MCF 10A (cell line): ENCODE measurements at regions not wholly inside any gene's neighbourhood (a gene's known extent, or its start where the extent isn't known, plus 50 kb on each side); places are given as distances from the start of the nearest gene placed in this dataset.

Experiments used
- BruUV-seq: library from RNA; stranded (reverse); fragments of 400-500 nt; replicated peaks from 2 replicates; lab custom pipeline; 2021; lab: Mats Ljungman, UMichigan
- CTCF ChIA-PET: fragments of 300-600 bp; sonication (Branson Sonifier 250); formaldehyde crosslinking; extraction: SDS; loops from one replicate; lab custom pipeline; 2021; ENCODE audit warnings: antibody characterized with exemption, inconsistent platforms; lab: Yijun Ruan, JAX
- POLR2A ChIA-PET: fragments of 300-600, 350-650 bp; sonication (Branson Sonifier 250); formaldehyde crosslinking; extraction: SDS; loops from one replicate; lab custom pipeline; 2020; ENCODE audit warnings: antibody characterized with exemption, inconsistent platforms; lab: Yijun Ruan, JAX
- DNase-seq: peaks from one replicate; pipeline ENCODE4 v3.0.0-alpha.2; 2018; ENCODE audit not compliant: unreplicated experiment
- H3K27ac Mint-ChIP-seq: one replicate; pipeline ENCODE4 v1.8.0; 2022; ENCODE audit warnings: mild to moderate bottlenecking, low read depth, mixed read lengths; ENCODE audit not compliant: unreplicated experiment
- H3K27me3 Mint-ChIP-seq: one replicate; pipeline ENCODE4 v1.8.0; 2022; ENCODE audit warnings: mixed read lengths; ENCODE audit not compliant: insufficient read depth, unreplicated experiment
- H3K36me3 Mint-ChIP-seq: one replicate; pipeline ENCODE4 v1.8.0; 2022; ENCODE audit warnings: mild to moderate bottlenecking, moderate library complexity, mixed read lengths; ENCODE audit not compliant: insufficient read depth, unreplicated experiment
- H3K4me1 Mint-ChIP-seq: one replicate; pipeline ENCODE4 v1.8.0; 2022; ENCODE audit warnings: mixed read lengths; ENCODE audit not compliant: insufficient read depth, unreplicated experiment
- H3K4me3 Mint-ChIP-seq: one replicate; pipeline ENCODE4 v1.8.0; 2022; ENCODE audit warnings: mild to moderate bottlenecking, moderate library complexity, mixed read lengths; ENCODE audit not compliant: unreplicated experiment
- H3K9me3 Mint-ChIP-seq: one replicate; pipeline ENCODE4 v1.8.0; 2022; ENCODE audit warnings: mixed read lengths; ENCODE audit not compliant: unreplicated experiment
- intact Hi-C: fragments of 100-400 bp; cut with micrococcal nuclease; formaldehyde crosslinking; loops from 2 replicates; pipeline ENCODE4 v1.14.1; 2022
- TF ChIP-seq, protein P1 (sequence below): fragments of 200-600 bp; IDR thresholded peaks from one replicate; pipeline ENCODE4 v1.8.0; 2022; ENCODE audit warnings: antibody characterized with exemption, mild to moderate bottlenecking; ENCODE audit not compliant: unreplicated experiment

DNA sequence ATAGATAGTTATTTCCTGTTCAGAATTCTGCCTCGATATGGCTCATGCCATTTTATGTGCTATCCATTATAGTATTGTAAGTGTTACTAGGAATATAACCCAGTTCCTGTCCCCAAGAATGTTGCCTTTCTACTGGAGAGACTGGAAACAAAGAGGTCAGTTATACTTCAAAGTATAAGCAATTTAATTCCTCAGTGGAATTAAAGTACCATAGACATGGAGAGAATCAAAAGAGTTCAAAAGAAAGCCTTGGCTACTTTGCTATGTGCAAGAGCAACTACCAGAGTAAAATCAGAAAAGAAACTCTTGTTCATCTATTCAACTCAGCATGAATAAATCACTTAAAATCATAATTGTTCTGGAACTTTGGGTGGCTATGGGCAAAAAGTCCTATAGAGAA, 173.2 kb upstream of the EEA1 start:
- H3K27me3 Mint-ChIP-seq = no peaks in the 10 kb centered on the region
- H3K27ac Mint-ChIP-seq = no peak overlapping the region
- ChIA-PET POLR2A (interaction anchor here (1.1 kb wide), 1 partner anchor 11 kb away, joined by 4 read pairs; no protein-coding TSS in a partner anchor), CTCF (no interaction called here)
- no peaks in the 10 kb centered on the region for H3K36me3 Mint-ChIP-seq
- H3K9me3 Mint-ChIP-seq = no peaks in the 10 kb centered on the region
- no TSS peak for BruUV-seq
- H3K4me1 Mint-ChIP-seq = no peaks in the 10 kb centered on the region
- DNase-seq = no peak
- H3K4me3 Mint-ChIP-seq = no peak overlapping the region
- intact Hi-C loops = no loop called here
- TF ChIP-seq, protein P1, sequence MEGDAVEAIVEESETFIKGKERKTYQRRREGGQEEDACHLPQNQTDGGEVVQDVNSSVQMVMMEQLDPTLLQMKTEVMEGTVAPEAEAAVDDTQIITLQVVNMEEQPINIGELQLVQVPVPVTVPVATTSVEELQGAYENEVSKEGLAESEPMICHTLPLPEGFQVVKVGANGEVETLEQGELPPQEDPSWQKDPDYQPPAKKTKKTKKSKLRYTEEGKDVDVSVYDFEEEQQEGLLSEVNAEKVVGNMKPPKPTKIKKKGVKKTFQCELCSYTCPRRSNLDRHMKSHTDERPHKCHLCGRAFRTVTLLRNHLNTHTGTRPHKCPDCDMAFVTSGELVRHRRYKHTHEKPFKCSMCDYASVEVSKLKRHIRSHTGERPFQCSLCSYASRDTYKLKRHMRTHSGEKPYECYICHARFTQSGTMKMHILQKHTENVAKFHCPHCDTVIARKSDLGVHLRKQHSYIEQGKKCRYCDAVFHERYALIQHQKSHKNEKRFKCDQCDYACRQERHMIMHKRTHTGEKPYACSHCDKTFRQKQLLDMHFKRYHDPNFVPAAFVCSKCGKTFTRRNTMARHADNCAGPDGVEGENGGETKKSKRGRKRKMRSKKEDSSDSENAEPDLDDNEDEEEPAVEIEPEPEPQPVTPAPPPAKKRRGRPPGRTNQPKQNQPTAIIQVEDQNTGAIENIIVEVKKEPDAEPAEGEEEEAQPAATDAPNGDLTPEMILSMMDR = no peak

DNA sequence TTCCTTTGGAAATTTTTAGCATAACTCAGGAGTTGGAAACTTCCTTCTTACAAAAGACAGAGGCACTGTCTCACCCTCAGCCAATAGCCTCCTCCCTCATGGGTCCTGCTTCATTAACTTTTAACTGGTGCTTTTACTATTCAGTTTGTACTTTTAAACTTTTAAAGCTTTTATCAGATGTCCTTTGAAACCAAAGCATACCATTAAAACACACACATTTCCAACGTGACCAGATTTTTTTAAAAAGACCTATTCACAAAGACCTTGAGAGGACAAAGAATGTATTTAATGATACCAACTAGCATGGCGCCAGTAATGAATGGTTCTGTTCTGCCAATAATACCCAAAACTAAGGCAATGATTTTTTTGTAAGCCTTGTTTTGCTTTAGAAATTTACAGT, 173.6 kb upstream of the EEA1 start:
- no peak for DNase-seq
- H3K4me3 Mint-ChIP-seq = no peak overlapping the region
- no peak overlapping the region for H3K27ac Mint-ChIP-seq
- intact Hi-C loops = no loop called here
- no peaks in the 10 kb centered on the region for H3K36me3 Mint-ChIP-seq
- H3K4me1 Mint-ChIP-seq = no peaks in the 10 kb centered on the region
- TF ChIP-seq, protein P1 = no peak
- no peaks in the 10 kb centered on the region for H3K9me3 Mint-ChIP-seq
- no peaks in the 10 kb centered on the region for H3K27me3 Mint-ChIP-seq
- CTCF ChIA-PET = no interaction called here
- POLR2A ChIA-PET = interaction anchor here (1.1 kb wide), 1 partner anchor 11 kb away, joined by 4 read pairs; no protein-coding TSS in a partner anchor
- no TSS peak for BruUV-seq

DNA sequence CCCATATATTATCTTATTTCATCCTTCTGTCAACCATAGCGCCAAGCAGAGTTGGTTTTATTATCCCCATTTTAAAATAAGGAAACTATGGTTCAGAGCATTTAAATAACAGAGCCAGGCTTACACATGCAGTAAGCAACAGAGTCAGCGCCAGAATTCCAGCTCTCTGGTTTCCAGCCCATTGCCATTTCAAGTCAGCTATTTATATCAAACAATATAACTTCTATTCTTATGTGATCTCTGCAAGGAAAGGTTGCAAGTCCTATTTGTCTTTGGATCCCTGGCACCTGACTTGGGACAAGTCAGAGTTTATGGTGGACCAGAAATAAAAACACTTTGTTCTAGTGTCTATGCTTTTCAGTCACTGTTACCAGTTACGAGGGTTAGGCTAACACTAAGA, 174.1 kb upstream of the EEA1 start:
- Mint-ChIP-seq H3K4me1 (no peaks in the 10 kb centered on the region), H3K27me3 (no peaks in the 10 kb centered on the region), H3K9me3 (no peaks in the 10 kb centered on the region), H3K36me3 (no peaks in the 10 kb centered on the region), H3K27ac (no peak overlapping the region), H3K4me3 (no peak overlapping the region)
- no peak for DNase-seq
- BruUV-seq = no TSS peak
- POLR2A ChIA-PET = interaction anchor here (1.1 kb wide), 1 partner anchor 12 kb away, joined by 4 read pairs; no protein-coding TSS in a partner anchor
- CTCF ChIA-PET = no interaction called here
- TF ChIP-seq, protein P1 = no peak
- intact Hi-C loops = no loop called here

DNA sequence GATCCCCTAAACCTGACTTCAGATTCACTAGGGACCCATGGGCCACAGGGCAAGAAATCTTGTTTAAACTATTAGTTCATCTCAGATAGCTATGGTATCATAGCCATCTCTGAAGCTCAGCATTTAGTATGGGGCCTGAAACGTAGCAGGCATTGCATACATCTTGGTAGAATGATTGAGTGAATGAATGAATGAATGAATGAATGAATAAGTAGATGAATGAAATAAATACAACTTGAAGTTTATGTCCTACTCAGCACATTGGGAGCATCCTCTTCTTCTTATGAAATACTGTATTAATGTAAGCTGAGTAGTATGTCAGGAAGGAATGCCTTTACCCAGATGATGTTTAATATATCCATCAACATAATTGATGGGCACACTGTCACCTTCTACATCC, 175.4 kb upstream of the EEA1 start:
- ChIA-PET CTCF (interaction anchor here (0.8 to 1.1 kb wide), 5 partner anchors 8 to 277 kb away, joined by 3 to 6 read pairs (median 4); no protein-coding TSS in a partner anchor), POLR2A (interaction anchor here (1.2 to 2.9 kb wide), 2 partner anchors 14 to 18 kb away, joined by 3 to 15 read pairs; no protein-coding TSS in a partner anchor)
- Mint-ChIP-seq H3K27me3 (no peaks in the 10 kb centered on the region), H3K27ac (no peak overlapping the region), H3K4me3 (no peak overlapping the region), H3K9me3 (no peaks in the 10 kb centered on the region), H3K4me1 (no peaks in the 10 kb centered on the region), H3K36me3 (no peaks in the 10 kb centered on the region)
- BruUV-seq = no TSS peak
- no peak for DNase-seq
- intact Hi-C loops = no loop called here
- TF ChIP-seq, protein P1 = no peak
